ENCODE measurements at regions not wholly inside any gene's neighbourhood (a gene's known extent, or its start where the extent isn't known, plus 50 kb on each side); places are given as distances from the start of the nearest gene placed in this dataset.
"Not testable (repeated sequence)": the region's sequence is repeated elsewhere in the genome, so short reads cannot be mapped to it uniquely, and the experiment has no call there.

GRCh38 chr1:79150576-79150975 is 144.0 kb upstream of the ADGRL4 start:
- Histone ChIP-seq H3K36me3 (ENCODE audit: control insufficient read depth in 4 of 4, insufficient read depth in 3 of 4, low read depth in 1 of 4, low read length in 3 of 4) (no peaks in the 10 kb centered on the region), H3K4me3 (ENCODE audit: low read depth in 1 of 3, low read length in 3 of 3) (no peak overlapping the region), H3K27ac (ENCODE audit: low read depth in 1 of 2, low read length in 2 of 2) (no peak overlapping the region), H3K27me3 (ENCODE audit: control insufficient read depth in 4 of 4, insufficient read depth in 4 of 4, low read length in 3 of 4) (no peaks in the 10 kb centered on the region), H3K9ac (ENCODE audit: low read depth in 1 of 2, low read length in 2 of 2) (no peak overlapping the region), H3K4me1 (ENCODE audit: control insufficient read depth in 4 of 4, insufficient read depth in 4 of 4, low read length in 3 of 4) (no peaks in the 10 kb centered on the region), H3K9me3 (ENCODE audit: control insufficient read depth in 4 of 4, low read length in 3 of 4) (no peaks in the 10 kb centered on the region)
- TF ChIP-seq SP1 (IDR thresholded peaks at IDR 0.05) (no peak), ATF3 (IDR thresholded peaks at IDR 0.05) (no peak), GABPA (IDR thresholded peaks at IDR 0.05 in 1 of 2, conservative IDR thresholded peaks at IDR 0.05 in 1 of 2) (no peak), YY1 (IDR thresholded peaks at IDR 0.05) (no peak), MAX (IDR thresholded peaks at IDR 0.05) (no peak), REST (IDR thresholded peaks at IDR 0.05) (no peak)
- TF ChIP-seq, protein P1, sequence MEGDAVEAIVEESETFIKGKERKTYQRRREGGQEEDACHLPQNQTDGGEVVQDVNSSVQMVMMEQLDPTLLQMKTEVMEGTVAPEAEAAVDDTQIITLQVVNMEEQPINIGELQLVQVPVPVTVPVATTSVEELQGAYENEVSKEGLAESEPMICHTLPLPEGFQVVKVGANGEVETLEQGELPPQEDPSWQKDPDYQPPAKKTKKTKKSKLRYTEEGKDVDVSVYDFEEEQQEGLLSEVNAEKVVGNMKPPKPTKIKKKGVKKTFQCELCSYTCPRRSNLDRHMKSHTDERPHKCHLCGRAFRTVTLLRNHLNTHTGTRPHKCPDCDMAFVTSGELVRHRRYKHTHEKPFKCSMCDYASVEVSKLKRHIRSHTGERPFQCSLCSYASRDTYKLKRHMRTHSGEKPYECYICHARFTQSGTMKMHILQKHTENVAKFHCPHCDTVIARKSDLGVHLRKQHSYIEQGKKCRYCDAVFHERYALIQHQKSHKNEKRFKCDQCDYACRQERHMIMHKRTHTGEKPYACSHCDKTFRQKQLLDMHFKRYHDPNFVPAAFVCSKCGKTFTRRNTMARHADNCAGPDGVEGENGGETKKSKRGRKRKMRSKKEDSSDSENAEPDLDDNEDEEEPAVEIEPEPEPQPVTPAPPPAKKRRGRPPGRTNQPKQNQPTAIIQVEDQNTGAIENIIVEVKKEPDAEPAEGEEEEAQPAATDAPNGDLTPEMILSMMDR (IDR thresholded peaks at IDR 0.05; ENCODE audit: low read depth, low read length, missing input control) = no peak
- 38% methylated on average over 1 of the region's 1 CpG for WGBS
- no peak for DNase-seq (ENCODE audit: low spot score)

- not testable (repeated sequence) for H3K9ac ChIP-seq (ENCODE audit: low read depth in 1 of 2, low read length in 2 of 2)
Measured at GRCh38 chr1:79138227-79138626, 131.7 kb upstream of the ADGRL4 start.

GRCh38 chr1:79133774-79134364 is 127.3 kb upstream of the ADGRL4 start:
- no peak for DNase-seq (ENCODE audit: low spot score)
- TF ChIP-seq YY1 (IDR thresholded peaks at IDR 0.05) = no peak
- no peak for TF ChIP-seq HNF4G (IDR thresholded peaks at IDR 0.05)
- TF ChIP-seq RXRA (IDR thresholded peaks at IDR 0.05) = no peak
- TF ChIP-seq NR2F2 (IDR thresholded peaks at IDR 0.05) = no peak
- no peak for TF ChIP-seq FOXA1 (IDR thresholded peaks at IDR 0.05)
- TF ChIP-seq JUND (IDR thresholded peaks at IDR 0.05) = no peak
- TF ChIP-seq MAX (IDR thresholded peaks at IDR 0.05) = no peak
- no peak for TF ChIP-seq GABPA (IDR thresholded peaks at IDR 0.05 in 1 of 2, conservative IDR thresholded peaks at IDR 0.05 in 1 of 2)
- no peak for TF ChIP-seq TAF1 (conservative IDR thresholded peaks at IDR 0.05)
- Histone ChIP-seq H3K27ac (ENCODE audit: low read depth in 1 of 2, low read length in 2 of 2) (no peak overlapping the region), H3K36me3 (ENCODE audit: control insufficient read depth in 4 of 4, insufficient read depth in 3 of 4, low read depth in 1 of 4, low read length in 3 of 4) (no peaks in the 10 kb centered on the region), H3K9me3 (ENCODE audit: control insufficient read depth in 4 of 4, low read length in 3 of 4) (no peaks in the 10 kb centered on the region), H3K27me3 (ENCODE audit: control insufficient read depth in 4 of 4, insufficient read depth in 4 of 4, low read length in 3 of 4) (no peaks in the 10 kb centered on the region), H3K9ac (ENCODE audit: low read depth in 1 of 2, low read length in 2 of 2) (no peak overlapping the region), H3K4me3 (ENCODE audit: low read depth in 1 of 3, low read length in 3 of 3) (no peak overlapping the region), H3K4me1 (ENCODE audit: control insufficient read depth in 4 of 4, insufficient read depth in 4 of 4, low read length in 3 of 4) (no peaks in the 10 kb centered on the region)
- 81% methylated on average over 8 of the region's 8 CpGs for WGBS

More at GRCh38 chr1:79138227-79138626, 131.7 kb upstream of the ADGRL4 start:
- H3K36me3 ChIP-seq (ENCODE audit: control insufficient read depth in 4 of 4, insufficient read depth in 3 of 4, low read depth in 1 of 4, low read length in 3 of 4); H3K27ac ChIP-seq (ENCODE audit: low read depth in 1 of 2, low read length in 2 of 2); H3K4me1 ChIP-seq (ENCODE audit: control insufficient read depth in 4 of 4, insufficient read depth in 4 of 4, low read length in 3 of 4); H3K27me3 ChIP-seq (ENCODE audit: control insufficient read depth in 4 of 4, insufficient read depth in 4 of 4, low read length in 3 of 4); DNase-seq (ENCODE audit: low spot score); H3K9me3 ChIP-seq (ENCODE audit: control insufficient read depth in 4 of 4, low read length in 3 of 4); H3K4me3 ChIP-seq (ENCODE audit: low read depth in 1 of 3, low read length in 3 of 3): not testable (repeated sequence)
- WGBS = 59% methylated on average over 4 of the region's 4 CpGs

Measured in liver (tissue), 8 donors.